Lung (tissue), 11 donors: ENCODE measurements at regions not wholly inside any gene's neighbourhood (a gene's known extent, or its start where the extent isn't known, plus 50 kb on each side); places are given as distances from the start of the nearest gene placed in this dataset.

Source experiments
- ATAC-seq: fragments of 200-7000 bp; cut with Tn5 transposase; one replicate; pipeline ENCODE4 v1.9.1; 2020; ENCODE audit warnings: moderate number of reproducible peaks; ENCODE audit not compliant: insufficient read depth, low FRiP score
- DNase-seq, 3 donors: peaks; one replicate each; pipeline ENCODE4 v3.0.0-alpha.2; 2013 to 2017
- H3K27ac ChIP-seq, 2 donors: one replicate each; pipeline ENCODE4 v1.5.1; 2013; ENCODE audit warnings: mild to moderate bottlenecking in 2 of 2, moderate library complexity in 2 of 2, control low read depth in 1 of 2, inconsistent platforms in 1 of 2, low read depth in 1 of 2, low read length in 1 of 2
- H3K27me3 ChIP-seq, 3 donors: one replicate each; pipeline ENCODE4 v1.5.1; 2013; ENCODE audit warnings: low read length in 2 of 3; ENCODE audit not compliant: control insufficient read depth in 3 of 3, insufficient read depth in 3 of 3
- H3K36me3 ChIP-seq, 4 donors: one replicate each; pipeline ENCODE4 v1.5.1; 2013; ENCODE audit warnings: low read length in 4 of 4, mild to moderate bottlenecking in 1 of 4, moderate library complexity in 1 of 4; ENCODE audit not compliant: control insufficient read depth in 4 of 4, insufficient read depth in 4 of 4
- H3K4me1 ChIP-seq, 5 donors: one replicate each; pipeline ENCODE4 v1.5.1; 2013; ENCODE audit warnings: low read length in 5 of 5, mild to moderate bottlenecking in 2 of 5, moderate library complexity in 1 of 5; ENCODE audit not compliant: control insufficient read depth in 5 of 5, insufficient read depth in 5 of 5
- H3K4me3 ChIP-seq: one replicate; pipeline ENCODE4 v1.5.1; 2013; ENCODE audit warnings: mild to moderate bottlenecking, control low read depth, moderate library complexity
- H3K9ac ChIP-seq, 2 donors: one replicate each; pipeline ENCODE4 v1.5.1; 2013; ENCODE audit warnings: low read length in 2 of 2, control low read depth in 1 of 2; ENCODE audit not compliant: insufficient read depth in 1 of 2
- H3K9me3 ChIP-seq, 4 donors: one replicate each; pipeline ENCODE4 v1.5.1; 2013; ENCODE audit warnings: low read length in 3 of 4, mild to moderate bottlenecking in 1 of 4, moderate library complexity in 1 of 4; ENCODE audit not compliant: control insufficient read depth in 4 of 4, insufficient read depth in 3 of 4
- CTCF ChIP-seq: IDR thresholded peaks from 2 replicates; pipeline ENCODE4 v1.5.1; 2012; ENCODE audit warnings: mild to moderate bottlenecking; ENCODE audit errors: control extremely low read depth, extremely low read depth
- WGBS, 2 donors: extraction: QIAGEN DNeasy Blood & Tissue Kit; methylation state at CpG; one replicate each; pipeline ENCODE4 v1.1.7; 2013; 5-methylcytosine and 5-hydroxymethylcytosine counted together
- donor health status: control.
- donor health status: control.
- donor health status: Bipolar disorder and iron deficiency.
- donor health status: healthy.
- donor health status: DM: yes; HTN: yes; CAD: no.

GRCh38 chr22:34976886-34977285 is 89.1 kb upstream of the ISX start:
- no peak overlapping the region for H3K27ac ChIP-seq
- H3K4me1 ChIP-seq: no peaks in the 10 kb centered on the region
- H3K36me3 ChIP-seq: no peaks in the 10 kb centered on the region
- ATAC-seq (no peak), DNase-seq (no peak)
- 69 to 79% methylated on average over 2 of the region's 2 CpGs for WGBS, 2 donors
- no peaks in the 10 kb centered on the region for H3K27me3 ChIP-seq
- TF ChIP-seq CTCF: no peak
- peaks cover 0 to 4% (median 2%) of the 10 kb centered on the region in 4 donors for H3K9me3 ChIP-seq
- no peak overlapping the region for H3K4me3 ChIP-seq
- no peak overlapping the region for H3K9ac ChIP-seq

DNA sequence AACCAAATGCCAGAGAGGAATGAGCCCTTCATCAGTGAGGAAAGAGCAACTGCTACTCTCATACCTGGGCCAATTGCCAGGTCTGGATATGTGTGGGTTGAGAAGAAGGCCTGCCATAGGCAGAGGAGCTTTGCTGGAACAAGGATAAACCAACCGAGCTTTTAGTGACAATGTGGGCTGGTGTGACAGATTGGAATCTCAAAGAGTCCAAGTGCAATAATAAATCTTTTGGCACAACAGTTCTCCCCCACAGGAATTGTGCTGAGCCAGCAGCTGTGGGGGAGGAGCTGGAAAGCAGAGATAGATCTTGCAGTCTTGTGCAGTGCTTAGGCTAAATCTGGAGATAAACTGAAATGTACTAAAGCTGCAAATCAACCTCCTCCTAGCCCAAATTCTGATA is 79.4 kb upstream of the ISX start:
- Histone ChIP-seq H3K36me3 (no peaks in the 10 kb centered on the region), H3K4me1 (no peaks in the 10 kb centered on the region), H3K27me3 (no peaks in the 10 kb centered on the region), H3K4me3 (no peak overlapping the region), H3K9ac (no peak overlapping the region), H3K27ac (no peak overlapping the region), H3K9me3 (peaks cover 0 to 9% (median 5%) of the 10 kb centered on the region in 4 donors)
- DNase-seq (no peak), ATAC-seq (no peak)
- no peak for TF ChIP-seq CTCF
- 70 to 74% methylated on average over 1 of the region's 1 CpG for WGBS, 2 donors

DNA sequence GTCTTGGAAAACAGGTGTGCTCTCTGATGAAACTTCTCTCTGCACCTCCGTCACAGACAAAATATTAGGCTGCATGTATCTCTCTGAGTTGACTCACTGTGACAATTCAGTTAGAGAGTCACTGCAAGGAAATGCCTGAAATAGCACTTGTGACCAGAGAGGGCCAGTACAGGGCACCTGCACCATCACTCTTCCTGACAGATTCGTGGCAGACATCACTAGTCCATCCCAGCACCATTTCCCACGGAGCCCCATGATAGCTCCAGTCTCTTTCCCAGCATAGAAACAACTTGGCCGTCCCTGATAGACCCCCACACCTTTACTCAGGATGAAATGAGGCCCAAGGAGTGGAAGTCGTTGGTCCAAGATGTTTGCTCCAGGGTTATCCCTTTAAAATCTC is 73.3 kb upstream of the ISX start:
- Histone ChIP-seq H3K27ac (no peak overlapping the region), H3K4me1 (no peaks in the 10 kb centered on the region), H3K27me3 (no peaks in the 10 kb centered on the region), H3K36me3 (no peaks in the 10 kb centered on the region), H3K9me3 (peaks cover 0 to 2% (median under 1%) of the 10 kb centered on the region in 4 donors), H3K9ac (no peak overlapping the region), H3K4me3 (no peak overlapping the region)
- ATAC-seq (no peak), DNase-seq (no peak)
- no peak for TF ChIP-seq CTCF
- WGBS, 2 donors: 48 to 52% methylated on average over 5 of the region's 5 CpGs

- WGBS, 2 donors: 78 to 92% methylated on average over 3 of the region's 3 CpGs
- H3K4me3 ChIP-seq: no peak overlapping the region
- H3K4me1 ChIP-seq: no peaks in the 10 kb centered on the region
- no peaks in the 10 kb centered on the region for H3K27me3 ChIP-seq
- no peak overlapping the region for H3K27ac ChIP-seq
- H3K9ac ChIP-seq: no peak overlapping the region
- no peak for TF ChIP-seq CTCF
- ATAC-seq: no peak
- H3K9me3 ChIP-seq: peaks cover 0 to 2% (median 0%) of the 10 kb centered on the region in 4 donors
- H3K36me3 ChIP-seq: no peaks in the 10 kb centered on the region
- no peak for DNase-seq
Measured at GRCh38 chr22:34993548-34993947, 72.4 kb upstream of the ISX start.
